SK-N-MC (cell line): ENCODE measurements at regions not wholly inside any gene's neighbourhood (a gene's known extent, or its start where the extent isn't known, plus 50 kb on each side); places are given as distances from the start of the nearest gene placed in this dataset.

Experiments used
- EZH2 ChIP-seq: fragments of 200-600 bp; sonication (generic); IDR thresholded peaks from one replicate; pipeline ENCODE4 v1.6.1; 2017; ENCODE audit warnings: antibody characterized with exemption
- POLR2AphosphoS5 ChIP-seq: IDR thresholded peaks from 2 replicates; pipeline ENCODE4 v1.6.1; 2012; ENCODE audit warnings: mild to moderate bottlenecking, low read depth, low read length, borderline replicate concordance

DNA sequence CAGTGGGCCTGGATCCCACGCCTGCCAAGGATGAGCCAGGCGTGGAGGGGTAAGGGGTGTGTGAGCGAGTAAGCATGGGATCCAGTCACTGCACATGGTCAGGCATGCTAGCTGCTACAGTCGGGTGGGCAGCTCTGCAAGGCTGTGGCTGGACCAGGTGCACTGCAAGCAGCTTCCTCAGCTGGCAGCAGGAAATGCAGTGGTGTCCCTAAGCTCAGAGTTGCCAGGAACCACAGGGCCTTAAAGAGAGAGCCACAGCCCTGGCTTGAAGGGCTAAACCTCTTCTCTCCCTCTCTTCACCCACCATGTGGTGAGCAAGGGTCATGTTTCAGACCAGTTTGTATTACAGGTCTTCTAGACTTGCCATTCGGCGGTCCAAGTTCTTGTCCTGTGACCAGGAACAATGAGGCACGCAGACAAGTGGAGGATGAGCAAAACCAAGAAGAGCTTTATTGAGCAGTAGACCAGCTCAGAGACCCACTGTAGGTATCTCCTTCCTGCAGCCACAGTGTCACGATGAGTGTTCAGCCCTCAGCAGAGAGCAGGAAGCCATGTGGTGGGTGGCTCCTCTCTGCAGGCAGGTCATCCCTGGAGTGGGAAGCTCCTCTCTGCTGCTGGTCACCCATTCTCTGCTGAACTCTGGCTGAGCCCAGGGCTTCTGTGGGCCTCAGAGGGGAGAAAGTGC is 511.9 kb downstream of the PYDC2 start:
- TF ChIP-seq EZH2 (no peak), POLR2AphosphoS5 (no peak)
